ENCODE measurements at regions not wholly inside any gene's neighbourhood (a gene's known extent, or its start where the extent isn't known, plus 50 kb on each side); places are given as distances from the start of the nearest gene placed in this dataset.

GRCh38 chr13:106184790-106185189, 350.7 kb downstream of the EFNB2 start:
- TF ChIP-seq POLR2A (IDR thresholded peaks at IDR 0.05; ENCODE audit: low read depth, low read length) = no peak
- TF ChIP-seq POLR2AphosphoS5 (IDR thresholded peaks at IDR 0.05; ENCODE audit: low read depth, low read length) = no peak
- no peak for TF ChIP-seq TAF1 (IDR thresholded peaks at IDR 0.05; ENCODE audit: low read depth, low read length)
- TF ChIP-seq SPI1 (IDR thresholded peaks at IDR 0.05; ENCODE audit: low read depth, low read length) = no peak

All from GM12891 (cell line).